Breast epithelium (tissue), 3 donors: ENCODE measurements at regions not wholly inside any gene's neighbourhood (a gene's known extent, or its start where the extent isn't known, plus 50 kb on each side); places are given as distances from the start of the nearest gene placed in this dataset.

Source experiments
- CTCF ChIP-seq, 3 donors: fragments of 450-650 bp; IDR thresholded peaks; one replicate each; pipeline ENCODE4 v1.5.1; 2016 to 2017; ENCODE audit warnings: antibody characterized with exemption in 3 of 3, mild to moderate bottlenecking in 3 of 3, moderate library complexity in 3 of 3
- POLR2A ChIP-seq: fragments of 450-650 bp; IDR thresholded peaks from one replicate; pipeline ENCODE4 v1.6.1; 2016; ENCODE audit warnings: antibody characterized with exemption, mild to moderate bottlenecking, moderate library complexity
- POLR2AphosphoS5 ChIP-seq, 3 donors: sonication (generic); formaldehyde crosslinking; IDR thresholded peaks; one replicate each; pipeline ENCODE4 v1.6.1; 2017; ENCODE audit warnings: antibody characterized with exemption in 3 of 3

- TF ChIP-seq POLR2AphosphoS5 (IDR thresholded peaks at IDR 0.05) (no peak), POLR2A (no peak), CTCF (IDR thresholded peaks at IDR 0.05) (no peak)
Measured at GRCh38 chr6:133704371-133704770, 184.5 kb upstream of the TCF21 start.
